Ishikawa (cell line): ENCODE measurements at regions not wholly inside any gene's neighbourhood (a gene's known extent, or its start where the extent isn't known, plus 50 kb on each side); places are given as distances from the start of the nearest gene placed in this dataset.

Source experiments
- CEBPB ChIP-seq: IDR thresholded peaks from 2 replicates; pipeline ENCODE4 v1.6.1; 2012
- CREB1 ChIP-seq: IDR thresholded peaks from 2 replicates; pipeline ENCODE4 v1.6.1; 2012; ENCODE audit warnings: low read depth
- EGR1 ChIP-seq: IDR thresholded peaks from 2 replicates; pipeline ENCODE4 v1.6.1; 2012
- EP300 ChIP-seq: IDR thresholded peaks from 2 replicates; pipeline ENCODE4 v1.6.1; 2012; ENCODE audit warnings: borderline replicate concordance
- MAX ChIP-seq: IDR thresholded peaks from 2 replicates; pipeline ENCODE4 v1.6.1; 2012
- NFIC ChIP-seq: IDR thresholded peaks from 2 replicates; pipeline ENCODE4 v1.6.1; 2012
- RAD21 ChIP-seq: IDR thresholded peaks from 2 replicates; pipeline ENCODE4 v1.6.1; 2012; ENCODE audit warnings: low read depth
- REST ChIP-seq: IDR thresholded peaks from 2 replicates; pipeline ENCODE4 v1.6.1; 2012; ENCODE audit warnings: low read depth, mild to moderate bottlenecking
- TAF1 ChIP-seq: IDR thresholded peaks from 2 replicates; pipeline ENCODE4 v1.6.1; 2012; ENCODE audit warnings: low read depth, mild to moderate bottlenecking
- TCF12 ChIP-seq: IDR thresholded peaks from 2 replicates; pipeline ENCODE4 v1.6.1; 2012; ENCODE audit warnings: low read depth
- TEAD4 ChIP-seq: IDR thresholded peaks from 2 replicates; pipeline ENCODE4 v1.6.1; 2012
- USF1 ChIP-seq: IDR thresholded peaks from 2 replicates; pipeline ENCODE4 v1.6.1; 2012
- YY1 ChIP-seq: IDR thresholded peaks from 2 replicates; pipeline ENCODE4 v1.6.1; 2012; ENCODE audit warnings: low read depth
- ZBTB7A ChIP-seq: IDR thresholded peaks from 2 replicates; pipeline ENCODE4 v1.6.1; 2012; ENCODE audit warnings: low read depth

GRCh38 chr17:74126959-74127358 is 76.5 kb upstream of the RPL38 start:
- TF ChIP-seq RAD21, result no peak
- no peak for TF ChIP-seq TEAD4
- TF ChIP-seq REST, result no peak
- no peak for TF ChIP-seq USF1
- TF ChIP-seq EP300, result no peak
- TF ChIP-seq NFIC, result no peak
- TF ChIP-seq CEBPB, result no peak
- no peak for TF ChIP-seq CREB1
- no peak for TF ChIP-seq MAX
- TF ChIP-seq TAF1, result no peak
- TF ChIP-seq ZBTB7A, result no peak
- no peak for TF ChIP-seq TCF12
- no peak for TF ChIP-seq EGR1
- no peak for TF ChIP-seq YY1
